Kidney (tissue), 13 donors: ENCODE measurements at regions not wholly inside any gene's neighbourhood (a gene's known extent, or its start where the extent isn't known, plus 50 kb on each side); places are given as distances from the start of the nearest gene placed in this dataset.

ENCODE experiments used
- DNase-seq, 5 donors: peaks; one replicate each; pipeline ENCODE4 v3.0.0-alpha.2; 2013 to 2020
- FAIRE-seq: peaks from 2 replicates; lab custom pipeline; 2012; peaks lifted over from hg19 to GRCh38; lab: Jason Lieb, UNC
- H3K27ac ChIP-seq, 2 donors: one replicate each; pipeline ENCODE4 v1.7.0; 2013; ENCODE audit warnings: low read depth in 2 of 2, low read length in 2 of 2, inconsistent platforms in 1 of 2
- H3K27me3 ChIP-seq: one replicate; pipeline ENCODE4 v1.7.1; 2013; ENCODE audit warnings: low read length, inconsistent platforms; ENCODE audit not compliant: control insufficient read depth, insufficient read depth
- H3K36me3 ChIP-seq, 3 donors: one replicate each; pipeline versions ENCODE4 v1.7.0 to v1.7.1; 2013; ENCODE audit warnings: low read length in 3 of 3, control low read depth in 1 of 3, inconsistent platforms in 1 of 3; ENCODE audit not compliant: insufficient read depth in 3 of 3, control insufficient read depth in 2 of 3
- H3K4me1 ChIP-seq, 3 donors: one replicate each; pipeline versions ENCODE4 v1.7.0 to v1.7.1; 2013; ENCODE audit warnings: low read length in 3 of 3, inconsistent platforms in 1 of 3, low read depth in 1 of 3; ENCODE audit not compliant: control insufficient read depth in 2 of 3, insufficient read depth in 2 of 3
- H3K4me3 ChIP-seq, 3 donors: one replicate each; pipeline versions ENCODE4 v1.7.0 to v1.8.1; 2013; ENCODE audit warnings: low read length in 3 of 3, control low read depth in 1 of 3, inconsistent platforms in 1 of 3
- H3K9ac ChIP-seq, 3 donors: one replicate each; pipeline versions ENCODE4 v1.7.0 to v1.7.1; 2013; ENCODE audit warnings: low read length in 3 of 3, control low read depth in 1 of 3, inconsistent platforms in 1 of 3
- H3K9me3 ChIP-seq, 3 donors: one replicate each; pipeline versions ENCODE4 v1.7.0 to v1.7.1; 2013; ENCODE audit warnings: low read length in 3 of 3, control low read depth in 1 of 3, inconsistent platforms in 1 of 3; ENCODE audit not compliant: control insufficient read depth in 2 of 3, insufficient read depth in 1 of 3
- intact Hi-C: fragments of 100-400 bp; cut with DNase I; formaldehyde crosslinking; loops from one replicate; pipeline ENCODE4 v1.11.1; 2022
- TF ChIP-seq, protein P1 (sequence below): IDR thresholded peaks from 3 replicates; pipeline ENCODE4 v1.5.1; 2012; ENCODE audit warnings: mild to moderate bottlenecking, moderate library complexity, borderline replicate concordance; ENCODE audit not compliant: insufficient read depth; ENCODE audit errors: extremely low read depth
- donor health status: control.
- donor health status: control.
- donor health status: control.
- donor health status: control.
- donor health status: control.
- donor health status: DM: yes; HTN: yes; CAD: no.
- donor health status: Normal renal cell carcinoma (clear cell type).

DNA sequence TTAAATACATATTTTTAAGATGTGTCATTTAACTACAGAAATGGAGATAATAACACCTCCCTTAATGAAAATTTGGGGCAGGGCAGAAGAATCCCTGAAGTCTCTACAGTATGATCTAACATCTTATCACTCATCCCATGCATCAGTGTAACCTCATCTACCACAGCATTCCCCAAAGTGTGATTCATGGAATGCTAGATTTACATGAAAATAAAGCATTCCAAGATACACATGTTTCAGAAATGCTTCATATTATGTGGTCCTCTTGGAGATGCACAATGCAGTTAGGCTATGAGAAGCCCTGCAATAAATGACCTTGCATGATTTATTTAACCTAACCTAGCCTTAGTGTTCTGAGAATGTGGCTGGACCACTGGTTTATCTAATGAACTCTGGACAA is 166.9 kb upstream of the SYT6 start:
- DNase-seq (no peak), FAIRE-seq (no peak)
- intact Hi-C loops: no loop called here
- no peaks in the 10 kb centered on the region for H3K36me3 ChIP-seq
- no peak overlapping the region for H3K27ac ChIP-seq
- no peaks in the 10 kb centered on the region for H3K4me1 ChIP-seq
- H3K9ac ChIP-seq: no peak overlapping the region
- no peaks in the 10 kb centered on the region for H3K27me3 ChIP-seq
- no peak overlapping the region for H3K4me3 ChIP-seq
- H3K9me3 ChIP-seq: no peaks in the 10 kb centered on the region
- TF ChIP-seq, protein P1, sequence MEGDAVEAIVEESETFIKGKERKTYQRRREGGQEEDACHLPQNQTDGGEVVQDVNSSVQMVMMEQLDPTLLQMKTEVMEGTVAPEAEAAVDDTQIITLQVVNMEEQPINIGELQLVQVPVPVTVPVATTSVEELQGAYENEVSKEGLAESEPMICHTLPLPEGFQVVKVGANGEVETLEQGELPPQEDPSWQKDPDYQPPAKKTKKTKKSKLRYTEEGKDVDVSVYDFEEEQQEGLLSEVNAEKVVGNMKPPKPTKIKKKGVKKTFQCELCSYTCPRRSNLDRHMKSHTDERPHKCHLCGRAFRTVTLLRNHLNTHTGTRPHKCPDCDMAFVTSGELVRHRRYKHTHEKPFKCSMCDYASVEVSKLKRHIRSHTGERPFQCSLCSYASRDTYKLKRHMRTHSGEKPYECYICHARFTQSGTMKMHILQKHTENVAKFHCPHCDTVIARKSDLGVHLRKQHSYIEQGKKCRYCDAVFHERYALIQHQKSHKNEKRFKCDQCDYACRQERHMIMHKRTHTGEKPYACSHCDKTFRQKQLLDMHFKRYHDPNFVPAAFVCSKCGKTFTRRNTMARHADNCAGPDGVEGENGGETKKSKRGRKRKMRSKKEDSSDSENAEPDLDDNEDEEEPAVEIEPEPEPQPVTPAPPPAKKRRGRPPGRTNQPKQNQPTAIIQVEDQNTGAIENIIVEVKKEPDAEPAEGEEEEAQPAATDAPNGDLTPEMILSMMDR: no peak

DNA sequence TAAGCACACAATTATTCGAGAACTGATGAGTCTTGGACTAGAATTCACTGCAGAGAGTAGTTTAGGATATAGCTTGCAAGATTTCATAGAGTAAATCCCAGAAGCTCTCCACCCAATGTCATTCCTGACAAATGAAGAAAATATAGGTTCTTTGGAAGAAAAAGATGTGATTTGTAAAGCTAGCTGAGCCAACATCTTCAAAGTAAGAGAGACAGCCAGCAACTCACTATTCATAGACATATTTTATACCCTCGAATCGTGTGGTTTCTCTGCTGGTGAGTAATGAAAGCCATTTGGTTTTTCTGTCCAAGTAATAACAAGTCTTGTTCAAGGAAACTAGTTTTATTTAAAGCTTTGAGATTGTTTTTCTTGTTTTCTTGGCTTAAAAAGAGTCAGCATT is 165.7 kb upstream of the SYT6 start:
- FAIRE-seq (no peak), DNase-seq (peak in 1 of 5 donors; percentile 18)
- TF ChIP-seq, protein P1: no peak
- no peak overlapping the region for H3K4me3 ChIP-seq
- H3K36me3 ChIP-seq: no peaks in the 10 kb centered on the region
- H3K9me3 ChIP-seq: no peaks in the 10 kb centered on the region
- no peak overlapping the region for H3K9ac ChIP-seq
- no peak overlapping the region for H3K27ac ChIP-seq
- H3K4me1 ChIP-seq: no peaks in the 10 kb centered on the region
- H3K27me3 ChIP-seq: no peaks in the 10 kb centered on the region
- intact Hi-C loops: no loop called here

DNA sequence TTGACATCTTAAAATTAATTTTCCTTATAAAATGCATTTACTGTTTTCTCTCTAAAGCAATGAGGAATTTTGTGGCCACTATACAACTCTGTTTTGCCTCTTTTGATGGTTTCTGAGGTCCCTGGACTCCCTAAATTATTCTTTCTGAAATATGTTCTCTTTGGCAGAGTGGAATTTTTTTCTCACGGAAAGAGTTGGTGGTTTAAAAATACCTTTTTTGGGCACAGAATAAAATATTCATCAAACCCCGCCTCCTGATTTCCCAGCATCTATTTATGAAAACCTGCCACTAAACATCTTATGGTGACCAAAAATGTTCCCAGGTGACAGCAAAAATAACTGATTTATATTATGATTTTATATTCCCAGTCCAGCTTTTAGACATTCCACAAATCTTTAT is 165.3 kb upstream of the SYT6 start:
- intact Hi-C loops: no loop called here
- H3K4me1 ChIP-seq: no peaks in the 10 kb centered on the region
- no peaks in the 10 kb centered on the region for H3K36me3 ChIP-seq
- H3K9ac ChIP-seq: no peak overlapping the region
- TF ChIP-seq, protein P1: no peak
- no peak overlapping the region for H3K4me3 ChIP-seq
- no peaks in the 10 kb centered on the region for H3K27me3 ChIP-seq
- DNase-seq: no peak
- no peaks in the 10 kb centered on the region for H3K9me3 ChIP-seq
- H3K27ac ChIP-seq: no peak overlapping the region
- FAIRE-seq: no peak

DNA sequence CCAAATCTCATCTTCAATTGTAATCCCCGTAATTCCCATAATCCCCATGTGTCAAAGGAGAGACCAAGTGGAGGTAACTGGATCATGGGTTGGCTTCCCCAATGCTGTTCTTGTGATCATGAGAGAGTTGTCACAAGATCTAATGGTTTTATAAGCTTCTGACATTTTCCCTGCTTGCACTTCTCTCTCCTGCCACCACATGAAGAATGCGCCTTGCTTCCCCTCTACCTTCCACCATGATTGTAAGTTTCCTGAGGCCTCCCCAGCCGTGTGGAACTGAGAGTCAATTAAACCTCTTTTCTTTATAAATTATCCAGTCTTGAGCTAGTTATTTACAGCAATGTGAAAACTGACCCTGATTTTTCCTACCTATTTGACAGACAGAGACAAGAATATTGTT is 162.5 kb upstream of the SYT6 start:
- no peak for FAIRE-seq
- TF ChIP-seq, protein P1: no peak

More for the DNA sequence above, 162.5 kb upstream of the SYT6 start:
- no peak overlapping the region for H3K4me3 ChIP-seq
- no peak overlapping the region for H3K9ac ChIP-seq
- intact Hi-C loops: no loop called here
- DNase-seq: no peak
- peaks cover 0 to 2% (median 0%) of the 10 kb centered on the region in 3 donors for H3K4me1 ChIP-seq
- H3K9me3 ChIP-seq: no peaks in the 10 kb centered on the region
- no peak overlapping the region for H3K27ac ChIP-seq
- no peaks in the 10 kb centered on the region for H3K36me3 ChIP-seq
- H3K27me3 ChIP-seq: no peaks in the 10 kb centered on the region
